ENCODE measurements at regions not wholly inside any gene's neighbourhood (a gene's known extent, or its start where the extent isn't known, plus 50 kb on each side); places are given as distances from the start of the nearest gene placed in this dataset.

DNA sequence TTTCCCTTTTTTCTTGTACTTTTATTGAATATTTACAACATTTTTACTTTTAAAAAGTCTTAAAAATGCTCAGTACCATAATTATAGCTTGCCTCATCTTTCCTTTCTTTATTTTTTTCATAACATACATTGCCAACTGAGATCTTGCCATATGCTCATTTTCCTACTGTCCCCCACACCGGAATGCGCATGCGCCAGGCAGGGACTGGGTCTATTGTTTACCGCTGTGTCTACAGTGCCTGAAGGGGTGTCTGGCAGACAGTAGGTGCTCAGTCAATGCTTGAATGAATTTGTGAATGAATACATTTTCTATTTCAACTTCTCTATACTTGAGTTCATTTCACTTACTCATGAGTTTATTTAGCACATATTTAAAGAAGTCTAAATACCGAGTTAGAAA, 158.0 kb downstream of the CYP26B1 start:
- TF ChIP-seq, protein P1, sequence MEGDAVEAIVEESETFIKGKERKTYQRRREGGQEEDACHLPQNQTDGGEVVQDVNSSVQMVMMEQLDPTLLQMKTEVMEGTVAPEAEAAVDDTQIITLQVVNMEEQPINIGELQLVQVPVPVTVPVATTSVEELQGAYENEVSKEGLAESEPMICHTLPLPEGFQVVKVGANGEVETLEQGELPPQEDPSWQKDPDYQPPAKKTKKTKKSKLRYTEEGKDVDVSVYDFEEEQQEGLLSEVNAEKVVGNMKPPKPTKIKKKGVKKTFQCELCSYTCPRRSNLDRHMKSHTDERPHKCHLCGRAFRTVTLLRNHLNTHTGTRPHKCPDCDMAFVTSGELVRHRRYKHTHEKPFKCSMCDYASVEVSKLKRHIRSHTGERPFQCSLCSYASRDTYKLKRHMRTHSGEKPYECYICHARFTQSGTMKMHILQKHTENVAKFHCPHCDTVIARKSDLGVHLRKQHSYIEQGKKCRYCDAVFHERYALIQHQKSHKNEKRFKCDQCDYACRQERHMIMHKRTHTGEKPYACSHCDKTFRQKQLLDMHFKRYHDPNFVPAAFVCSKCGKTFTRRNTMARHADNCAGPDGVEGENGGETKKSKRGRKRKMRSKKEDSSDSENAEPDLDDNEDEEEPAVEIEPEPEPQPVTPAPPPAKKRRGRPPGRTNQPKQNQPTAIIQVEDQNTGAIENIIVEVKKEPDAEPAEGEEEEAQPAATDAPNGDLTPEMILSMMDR (IDR thresholded peaks at IDR 0.05; ENCODE audit: control extremely low read depth in 1 of 3, insufficient read depth in 1 of 3, low read depth in 1 of 3, low read length in 3 of 3): no peak
- no peak for TF ChIP-seq RAD21 (IDR thresholded peaks at IDR 0.05 in 1 of 2, conservative IDR thresholded peaks at IDR 0.05 in 1 of 2; ENCODE audit: low read depth in 2 of 2, low read length in 2 of 2)
- no peak for TF ChIP-seq POLR2AphosphoS5 (IDR thresholded peaks at IDR 0.05; ENCODE audit: low read depth, low read length)
- TF ChIP-seq SRF (IDR thresholded peaks at IDR 0.05; ENCODE audit: low read depth, low read length): no peak
- no peak for TF ChIP-seq CBX5 (IDR thresholded peaks at IDR 0.05; ENCODE audit: low read depth, low read length)
- no peak for TF ChIP-seq MAFK (IDR thresholded peaks at IDR 0.05; ENCODE audit: low read depth, low read length)
- no peak for TF ChIP-seq POLR2A (IDR thresholded peaks at IDR 0.05; ENCODE audit: control extremely low read depth in 1 of 2, low read depth in 2 of 2, low read length in 2 of 2)
- TF ChIP-seq CREB1 (IDR thresholded peaks at IDR 0.05): no peak
- TF ChIP-seq EP300 (IDR thresholded peaks at IDR 0.05; ENCODE audit: borderline replicate concordance in 1 of 2, low read depth in 2 of 2, low read length in 2 of 2): no peak
- TF ChIP-seq EZH2 (IDR thresholded peaks at IDR 0.05; ENCODE audit: low read depth, low read length, severe bottlenecking): no peak
- no peak for TF ChIP-seq HDAC2 (IDR thresholded peaks at IDR 0.05; ENCODE audit: borderline replicate concordance in 1 of 2, low read depth in 2 of 2, low read length in 2 of 2)
